ENCODE measurements at regions not wholly inside any gene's neighbourhood (a gene's known extent, or its start where the extent isn't known, plus 50 kb on each side); places are given as distances from the start of the nearest gene placed in this dataset.
"Not testable (repeated sequence)": the region's sequence is repeated elsewhere in the genome, so short reads cannot be mapped to it uniquely, and the experiment has no call there.

- no peak for DNase-seq
Observed at GRCh38 chr5:67978171-67978570, 237.4 kb upstream of the PIK3R1 start.

DNA sequence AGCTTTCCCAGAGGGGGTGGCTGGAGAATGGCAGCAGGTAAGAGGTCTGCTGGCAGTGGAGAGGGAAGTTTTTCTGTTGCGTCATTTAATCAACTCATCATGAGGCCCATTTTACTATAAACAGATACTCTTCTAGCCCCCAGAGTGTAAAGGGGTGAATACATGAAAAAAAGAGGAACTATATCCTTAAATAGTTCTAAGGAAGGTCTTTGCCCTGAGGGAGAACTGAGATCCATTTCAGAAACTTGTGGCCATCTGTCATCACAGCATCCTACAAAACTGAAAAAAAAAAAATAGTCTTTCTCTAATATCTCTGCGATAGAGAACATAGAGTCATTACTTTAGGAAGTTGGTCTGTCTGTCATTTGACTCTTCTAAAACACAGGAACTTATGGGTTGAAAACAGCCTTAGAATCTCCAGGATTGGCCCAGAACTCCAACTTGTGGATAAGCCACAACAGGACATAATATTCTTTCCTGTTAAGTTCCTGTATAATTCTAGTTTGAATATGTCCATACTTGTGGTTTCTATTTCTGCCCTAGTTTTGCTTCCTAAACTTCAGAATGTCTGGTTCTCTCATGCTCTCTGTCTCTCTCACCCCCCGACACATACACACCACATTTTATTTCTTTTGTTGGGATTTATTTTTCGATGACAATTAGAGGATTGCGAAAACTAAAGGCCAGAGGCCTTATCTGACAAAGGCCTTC, 238.5 kb upstream of the PIK3R1 start:
- no peak for DNase-seq

DNA sequence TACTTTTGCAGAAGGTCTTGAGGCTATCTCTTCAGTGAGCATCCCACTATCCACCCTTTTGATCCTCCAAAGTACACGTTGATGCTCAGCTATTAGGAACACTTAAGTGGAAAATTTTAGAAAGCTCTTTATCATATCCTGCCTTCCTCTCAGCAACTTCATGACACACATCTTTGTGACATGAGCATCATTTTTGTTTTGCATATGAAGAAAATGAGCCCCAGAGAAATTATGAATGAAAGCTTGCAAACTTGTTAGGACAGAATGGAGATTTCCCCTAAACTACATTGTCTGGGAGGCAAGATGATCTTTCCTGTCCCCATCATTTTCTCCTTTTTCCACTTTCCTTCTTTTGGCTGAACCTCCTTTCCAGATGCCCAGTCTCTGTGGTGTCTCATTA, 239.4 kb upstream of the PIK3R1 start:
- DNase-seq = no peak

DNA sequence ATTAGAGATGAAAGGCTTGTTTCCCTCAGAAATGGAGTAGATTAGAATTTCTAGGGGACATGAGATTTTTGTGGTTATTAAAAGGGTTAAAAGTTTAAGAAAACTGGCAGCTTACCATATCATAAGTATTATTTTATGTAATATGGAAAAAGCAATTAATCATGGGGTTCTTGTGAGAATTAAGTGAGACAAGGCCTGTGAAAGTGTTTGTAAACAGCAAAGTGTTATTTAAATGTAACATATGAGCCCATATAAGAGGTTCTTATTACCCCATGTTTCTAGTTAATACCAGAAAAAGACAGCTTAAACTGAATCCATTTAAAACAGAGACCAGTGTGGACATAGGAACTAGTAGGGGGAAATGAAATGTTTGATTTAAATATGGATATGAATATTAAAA, 241.1 kb upstream of the PIK3R1 start:
- no peak for DNase-seq

- no peak for DNase-seq
Observed at GRCh38 chr5:67974054-67974453, 241.5 kb upstream of the PIK3R1 start.

GRCh38 chr5:67971971-67972821, 243.4 kb upstream of the PIK3R1 start:
- DNase-seq = no peak

- DNase-seq = no peak
Observed at GRCh38 chr5:67971223-67971830, 244.2 kb upstream of the PIK3R1 start.

DNA sequence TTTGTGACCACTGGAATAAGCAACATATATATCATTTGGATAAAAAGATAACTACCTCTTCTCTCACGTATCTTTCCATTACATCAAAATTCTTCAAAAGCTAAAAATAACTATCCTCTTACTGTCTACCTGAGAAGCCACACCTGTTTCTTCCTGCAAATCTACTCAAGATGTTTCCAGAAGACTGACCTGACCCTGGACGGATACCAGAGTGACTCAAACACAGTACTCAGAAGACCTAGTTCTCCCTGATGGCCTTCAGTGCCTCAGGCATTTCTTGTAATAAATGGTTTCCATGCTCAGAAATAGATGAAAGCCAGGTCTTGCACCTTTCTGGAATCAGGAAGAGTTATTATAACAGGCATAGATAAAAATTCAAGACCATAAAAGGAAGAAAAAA, 245.9 kb upstream of the PIK3R1 start:
- no peak for DNase-seq

DNA sequence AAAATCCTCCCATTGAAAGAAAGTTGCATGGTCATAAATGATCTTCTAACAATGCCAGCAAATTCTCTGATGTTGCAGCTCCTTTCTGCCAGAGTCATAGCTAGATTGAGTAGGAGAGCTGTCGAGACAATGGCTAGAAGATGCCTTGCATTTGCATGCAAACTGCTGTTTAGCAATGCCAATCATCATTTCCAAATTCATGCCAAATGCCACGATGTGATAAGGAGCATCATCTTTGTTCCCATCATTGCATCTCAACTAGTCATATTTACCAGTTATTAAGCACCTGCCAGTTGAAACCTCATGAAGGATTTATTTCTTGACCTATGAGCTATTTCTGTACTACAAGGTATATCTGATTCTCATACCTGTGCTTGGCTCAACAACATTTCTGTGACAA, 246.4 kb upstream of the PIK3R1 start:
- no peak for DNase-seq

DNA sequence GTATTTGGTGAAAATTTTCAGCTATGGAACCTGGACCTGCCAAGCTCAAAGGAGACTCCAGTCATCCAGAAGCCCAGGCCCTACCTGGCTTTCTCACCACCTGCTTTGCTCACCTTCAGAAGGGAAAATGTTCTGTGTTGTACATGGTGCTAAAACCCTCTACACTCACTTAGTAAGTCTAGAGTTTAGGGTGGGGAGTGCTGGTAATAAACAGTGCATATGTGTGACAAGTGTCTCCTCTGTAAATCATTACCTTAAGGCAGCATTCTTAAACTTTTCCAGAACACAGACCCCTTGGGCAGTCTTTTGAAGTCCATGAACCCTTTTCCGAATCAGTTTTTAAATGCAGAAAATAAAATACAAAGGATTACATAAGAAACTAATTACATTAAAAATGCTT, 248.8 kb upstream of the PIK3R1 start:
- DNase-seq = no peak

DNA sequence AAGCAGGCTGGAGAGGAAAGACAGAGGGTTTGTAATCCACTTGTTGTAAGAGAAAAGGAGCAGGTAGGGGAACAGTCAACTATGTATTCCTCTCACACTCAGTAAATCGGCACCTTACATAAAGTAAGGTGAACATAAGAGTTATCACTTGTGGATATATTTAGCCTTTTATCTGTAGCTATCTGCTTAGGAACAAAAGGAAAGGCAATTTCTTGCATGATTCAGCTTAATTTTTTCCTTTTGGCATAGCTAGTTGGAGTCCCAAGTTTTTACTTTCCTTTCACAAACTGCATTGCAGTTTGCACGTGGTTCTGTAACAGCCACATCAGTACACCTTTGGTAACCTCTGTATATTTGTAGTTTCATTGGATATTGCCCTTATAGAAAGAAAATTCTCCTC, 250.9 kb upstream of the PIK3R1 start:
- DNase-seq = no peak

DNA sequence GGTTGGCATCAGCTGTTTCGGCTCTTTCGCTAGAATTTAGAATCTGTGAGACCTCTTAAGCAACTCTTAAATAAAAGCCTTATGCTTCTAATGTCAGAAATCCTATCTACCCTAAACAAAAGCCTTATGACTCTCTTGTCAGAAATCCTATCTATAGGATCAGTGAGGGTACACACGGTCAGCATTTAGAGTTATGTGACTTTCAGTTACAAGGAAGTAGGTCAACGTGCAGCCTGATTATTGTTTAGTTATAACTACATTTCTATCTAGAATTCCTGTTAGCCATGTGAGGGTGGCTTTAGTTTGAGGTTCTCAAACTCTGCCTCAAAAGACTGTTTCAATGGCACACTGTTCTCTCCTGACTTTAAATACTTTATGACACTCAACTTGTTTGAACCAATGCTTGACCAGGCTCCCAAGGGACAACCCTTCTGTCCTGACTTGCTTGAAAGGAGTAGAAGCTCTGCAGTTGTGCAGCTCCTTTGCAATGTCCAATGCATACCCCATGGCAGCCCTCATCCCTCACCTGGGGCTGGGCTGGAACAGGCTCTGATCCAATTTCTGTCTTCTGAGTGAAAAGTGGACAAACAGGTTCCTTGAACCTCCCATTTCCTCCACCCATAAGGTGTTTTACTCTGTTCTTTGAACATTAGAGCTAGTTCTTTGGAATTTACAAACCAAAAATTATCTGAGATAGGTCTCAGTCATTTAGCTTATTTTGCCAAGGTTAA, 251.6 kb upstream of the PIK3R1 start:
- DNase-seq = no peak

DNA sequence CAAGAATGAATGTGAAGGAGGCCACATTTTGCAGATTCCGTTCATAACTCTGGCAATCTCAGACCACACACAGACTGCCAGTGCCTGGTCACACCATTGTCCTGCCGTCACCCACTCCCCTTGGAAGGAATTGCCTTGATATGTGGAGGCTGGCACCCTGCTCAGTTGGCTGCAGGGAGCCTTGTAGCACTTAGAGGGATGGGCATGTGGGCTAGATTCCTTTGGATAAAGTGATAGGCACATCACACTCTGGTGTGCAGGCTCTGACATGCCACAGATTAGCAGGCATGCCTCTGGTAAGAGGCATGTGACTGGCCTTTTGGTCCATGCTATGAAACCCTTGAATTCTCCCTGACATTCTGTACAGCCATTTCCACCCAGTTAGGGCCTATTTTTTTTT, 254.6 kb upstream of the PIK3R1 start:
- no peak for DNase-seq

GRCh38 chr5:67957374-67957773, 258.2 kb upstream of the PIK3R1 start:
- DNase-seq = no peak

GRCh38 chr5:67954351-67954750, 261.2 kb upstream of the PIK3R1 start:
- no peak for DNase-seq

GRCh38 chr5:67942421-67942820, 273.1 kb upstream of the PIK3R1 start:
- DNase-seq = no peak

DNA sequence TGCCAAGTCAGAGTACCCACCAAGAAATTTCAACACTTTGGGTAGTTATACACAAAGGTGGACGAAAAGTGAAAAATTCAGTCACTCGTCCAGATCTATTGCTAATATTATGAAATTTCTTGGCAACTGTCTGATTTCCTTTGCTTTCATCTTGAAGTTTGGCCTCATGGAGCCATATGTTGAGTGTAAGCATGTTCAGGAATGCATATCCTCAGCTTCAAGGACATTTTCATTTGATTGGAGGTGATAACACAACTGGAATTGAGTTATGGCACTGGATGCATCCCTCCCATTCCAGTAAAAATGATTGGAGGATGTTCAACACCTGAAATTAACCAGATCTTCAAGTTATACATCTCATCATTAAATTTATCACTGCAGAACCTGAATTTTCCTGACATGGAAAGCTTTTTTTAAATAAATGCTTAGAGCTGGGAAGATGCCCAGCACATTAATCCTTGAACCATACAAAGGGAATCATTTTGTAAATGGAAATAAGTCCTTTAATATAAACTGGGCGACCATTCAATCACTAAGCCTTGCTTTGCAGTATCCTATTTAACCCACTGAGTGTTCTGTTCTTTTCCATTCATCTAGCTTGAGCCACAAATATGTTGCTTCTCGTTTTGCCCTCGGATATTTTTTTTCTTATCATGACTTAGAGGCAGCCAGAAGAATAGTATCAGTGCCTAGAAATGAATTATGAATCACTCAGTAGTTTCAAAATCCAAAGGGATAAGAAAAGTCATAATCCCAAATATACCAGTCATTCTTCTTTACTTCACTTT, 273.7 kb upstream of the PIK3R1 start:
- DNase-seq = no peak

DNA sequence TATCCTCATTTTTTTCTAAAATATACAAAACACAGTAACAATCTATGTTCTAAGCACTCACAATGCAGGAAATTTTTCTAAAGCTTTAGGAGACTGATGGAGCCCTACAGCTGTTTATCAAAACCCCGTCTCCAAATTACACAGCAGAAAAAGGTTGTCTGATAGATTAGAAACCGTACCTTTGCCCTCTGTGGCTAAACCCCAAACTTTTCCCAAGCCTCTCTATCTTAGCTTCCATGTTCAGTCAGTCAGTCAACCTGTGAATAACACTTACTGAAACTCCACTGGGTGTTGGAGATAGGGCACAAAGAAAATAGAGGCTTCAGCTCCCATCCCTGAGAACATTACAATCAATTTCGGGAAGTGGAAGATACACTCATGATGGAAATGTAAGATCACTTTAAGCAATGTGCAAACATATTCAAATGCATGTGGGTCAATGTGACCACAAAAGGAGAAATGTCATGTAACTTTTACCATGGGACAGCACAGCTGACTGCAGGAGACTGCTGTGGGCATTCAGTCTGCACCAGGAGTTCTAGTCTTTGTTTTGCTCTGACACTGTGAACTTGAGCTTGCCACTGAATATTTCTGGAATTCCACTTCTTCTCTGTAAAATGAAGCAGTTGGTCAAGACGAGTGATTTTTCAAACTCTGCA, 279.5 kb upstream of the PIK3R1 start:
- no peak for DNase-seq

- no peak for DNase-seq
Observed at GRCh38 chr5:67934976-67935375, 280.6 kb upstream of the PIK3R1 start.

DNA sequence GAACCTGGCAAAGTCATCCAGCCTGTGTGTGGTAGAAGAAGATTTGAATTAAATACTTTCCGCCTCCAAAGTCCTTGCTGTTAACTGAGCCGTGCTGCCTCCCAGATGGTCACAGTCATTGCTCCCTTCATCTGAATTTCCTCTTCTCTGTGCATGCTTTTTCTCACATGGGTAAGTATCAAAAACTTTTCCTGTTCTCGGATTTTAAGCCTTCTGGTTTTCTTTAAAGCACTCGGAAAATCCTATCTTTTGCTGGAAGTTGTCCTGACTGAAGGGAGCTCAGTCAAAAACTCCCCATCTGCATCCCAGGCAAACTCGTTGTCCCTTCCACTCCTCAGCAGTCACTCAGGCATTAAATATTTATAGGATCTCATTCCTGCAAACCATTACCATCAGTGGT, 290.0 kb upstream of the PIK3R1 start:
- DNase-seq = no peak

- DNase-seq = no peak
Observed at GRCh38 chr5:67921004-67921601, 294.5 kb upstream of the PIK3R1 start.

- DNase-seq = not testable (repeated sequence)
Observed at GRCh38 chr5:67919532-67919931, 296.0 kb upstream of the PIK3R1 start.

All from CD4-positive, alpha-beta T cell treated with Interleukin-10 for 1 hour (primary cell).